ENCODE measurements at regions not wholly inside any gene's neighbourhood (a gene's known extent, or its start where the extent isn't known, plus 50 kb on each side); places are given as distances from the start of the nearest gene placed in this dataset.

- Histone ChIP-seq H3K79me2 (ENCODE audit: insufficient read depth, low read length) (no peaks in the 10 kb centered on the region), H3K27me3 (ENCODE audit: control insufficient read depth in 2 of 2, insufficient read depth in 2 of 2, low read length in 2 of 2) (no peaks in the 10 kb centered on the region), H3K4me3 (replicated peaks in 1 of 3; ENCODE audit: low read depth in 2 of 3, low read length in 3 of 3) (no peak overlapping the region), H3K9ac (ENCODE audit: insufficient read depth, low read length, poor library complexity, severe bottlenecking) (no peak overlapping the region), H3K4me1 (ENCODE audit: control insufficient read depth in 1 of 2, insufficient read depth in 2 of 2, low read length in 2 of 2) (no peaks in the 10 kb centered on the region), H3K36me3 (replicated peaks in 1 of 2; ENCODE audit: control insufficient read depth in 1 of 2, insufficient read depth in 2 of 2, low read length in 2 of 2) (no peaks in the 10 kb centered on the region), H4K20me1 (ENCODE audit: insufficient read depth, low read length) (no peaks in the 10 kb centered on the region), H3K4me2 (replicated peaks; ENCODE audit: extremely low read depth, low read length, poor library complexity, severe bottlenecking) (no peak overlapping the region), H3K27ac (ENCODE audit: low read depth in 1 of 2, low read length in 2 of 2) (no peak overlapping the region), H3K9me3 (replicated peaks in 1 of 2; ENCODE audit: control insufficient read depth in 1 of 2, insufficient read depth in 1 of 2, low read length in 2 of 2) (no peaks in the 10 kb centered on the region), H2AFZ (ENCODE audit: insufficient read depth, low read depth, low read length, poor library complexity, severe bottlenecking) (no peak overlapping the region)
- Mint-ChIP-seq H3K4me1 (no peaks in the 10 kb centered on the region), H3K4me3 (no peak overlapping the region), H3K27me3 (ENCODE audit: low read depth in 3 of 3) (no peaks in the 10 kb centered on the region), H3K9me3 (peaks cover 0 to 10% (median 5%) of the 10 kb centered on the region in 7 donors), H3K36me3 (no peaks in the 10 kb centered on the region), H3K27ac (no peak overlapping the region)
- DNase-seq, result no peak
- intact Hi-C loops (cut with micrococcal nuclease), result no loop called here
- no peak for TF ChIP-seq CTCF (IDR thresholded peaks at IDR 0.05)
- no CpG with 5 or more reads among the region's 1 CpG for WGBS (ENCODE audit: insufficient coverage)
Measured at GRCh38 chr13:72113076-72113475, 246.1 kb upstream of the DACH1 start.

- Histone ChIP-seq H3K4me1 (ENCODE audit: control insufficient read depth in 1 of 2, insufficient read depth in 2 of 2, low read length in 2 of 2) (no peaks in the 10 kb centered on the region), H3K9ac (ENCODE audit: insufficient read depth, low read length, poor library complexity, severe bottlenecking) (no peak overlapping the region), H3K27me3 (ENCODE audit: control insufficient read depth in 2 of 2, insufficient read depth in 2 of 2, low read length in 2 of 2) (no peaks in the 10 kb centered on the region), H4K20me1 (ENCODE audit: insufficient read depth, low read length) (no peaks in the 10 kb centered on the region), H3K27ac (ENCODE audit: low read depth in 1 of 2, low read length in 2 of 2) (no peak overlapping the region), H3K4me2 (replicated peaks; ENCODE audit: extremely low read depth, low read length, poor library complexity, severe bottlenecking) (no peak overlapping the region), H3K79me2 (ENCODE audit: insufficient read depth, low read length) (no peaks in the 10 kb centered on the region), H2AFZ (ENCODE audit: insufficient read depth, low read depth, low read length, poor library complexity, severe bottlenecking) (no peak overlapping the region), H3K4me3 (replicated peaks in 1 of 3; ENCODE audit: low read depth in 2 of 3, low read length in 3 of 3) (no peak overlapping the region), H3K36me3 (replicated peaks in 1 of 2; ENCODE audit: control insufficient read depth in 1 of 2, insufficient read depth in 2 of 2, low read length in 2 of 2) (no peaks in the 10 kb centered on the region), H3K9me3 (replicated peaks in 1 of 2; ENCODE audit: control insufficient read depth in 1 of 2, insufficient read depth in 1 of 2, low read length in 2 of 2) (no peaks in the 10 kb centered on the region)
- no peaks in the 10 kb centered on the region for H3K27me3 Mint-ChIP-seq (ENCODE audit: low read depth in 3 of 3)
- no peak overlapping the region for H3K4me3 Mint-ChIP-seq
- H3K9me3 Mint-ChIP-seq, result peaks cover 0 to 10% (median 7%) of the 10 kb centered on the region in 7 donors
- no peak for DNase-seq
- intact Hi-C loops (cut with micrococcal nuclease), result no loop called here
- H3K4me1 Mint-ChIP-seq, result no peaks in the 10 kb centered on the region
- no peak overlapping the region for H3K27ac Mint-ChIP-seq
- no peak for TF ChIP-seq CTCF (IDR thresholded peaks at IDR 0.05)
- no peaks in the 10 kb centered on the region for H3K36me3 Mint-ChIP-seq
- 100% methylated on average over 1 of the region's 2 CpGs for WGBS (ENCODE audit: insufficient coverage)
Measured at GRCh38 chr13:72112216-72112615, 245.2 kb upstream of the DACH1 start.

Measured in CD14-positive monocyte (primary cell).